Lower lobe of right lung (tissue), 2 donors: ENCODE measurements at regions not wholly inside any gene's neighbourhood (a gene's known extent, or its start where the extent isn't known, plus 50 kb on each side); places are given as distances from the start of the nearest gene placed in this dataset.

Source experiments
- ATAC-seq, 2 donors: fragments of 200-7000 bp; cut with Tn5 transposase; one replicate each; pipeline ENCODE4 v1.9.1; 2020 to 2022; ENCODE audit warnings: mild to moderate bottlenecking in 2 of 2, moderate library complexity in 2 of 2
- DNase-seq: peaks from one replicate; pipeline ENCODE4 v3.0.0-alpha.2; 2020
- H3K27ac ChIP-seq: fragments of 200-600 bp; one replicate; pipeline ENCODE4 v1.8.0; 2022
- H3K27me3 ChIP-seq: fragments of 200-600 bp; one replicate; pipeline ENCODE4 v1.8.0; 2022; ENCODE audit warnings: low read depth
- H3K36me3 ChIP-seq: fragments of 200-600 bp; one replicate; pipeline ENCODE4 v1.8.0; 2022; ENCODE audit warnings: mild to moderate bottlenecking
- H3K4me1 ChIP-seq: fragments of 200-600 bp; one replicate; pipeline ENCODE4 v1.8.0; 2022
- H3K4me3 ChIP-seq: fragments of 200-600 bp; one replicate; pipeline ENCODE4 v1.8.0; 2022; ENCODE audit warnings: mild to moderate bottlenecking
- H3K9me3 ChIP-seq: fragments of 200-600 bp; one replicate; pipeline ENCODE4 v1.8.0; 2022
- intact Hi-C: fragments of 100-400 bp; cut with DNase I; formaldehyde crosslinking; loops from one replicate; pipeline ENCODE4 v1.11.0; 2022
- TF ChIP-seq, protein P1 (sequence below): fragments of 200-600 bp; IDR thresholded peaks from one replicate; pipeline ENCODE4 v1.8.0; 2022; ENCODE audit warnings: antibody characterized with exemption, mild to moderate bottlenecking
- donor health status: DM: no; HTN: yes; CAD: no; lungs with severe emphysema.

GRCh38 chr13:83024232-83024631, 858.0 kb downstream of the SLITRK1 start:
- Histone ChIP-seq H3K27ac (no peak overlapping the region), H3K27me3 (no peaks in the 10 kb centered on the region), H3K9me3 (peaks cover 3% of the 10 kb centered on the region), H3K4me3 (no peak overlapping the region), H3K36me3 (no peaks in the 10 kb centered on the region), H3K4me1 (no peaks in the 10 kb centered on the region)
- no peak for ATAC-seq
- intact Hi-C loops, result no loop called here
- TF ChIP-seq, protein P1, sequence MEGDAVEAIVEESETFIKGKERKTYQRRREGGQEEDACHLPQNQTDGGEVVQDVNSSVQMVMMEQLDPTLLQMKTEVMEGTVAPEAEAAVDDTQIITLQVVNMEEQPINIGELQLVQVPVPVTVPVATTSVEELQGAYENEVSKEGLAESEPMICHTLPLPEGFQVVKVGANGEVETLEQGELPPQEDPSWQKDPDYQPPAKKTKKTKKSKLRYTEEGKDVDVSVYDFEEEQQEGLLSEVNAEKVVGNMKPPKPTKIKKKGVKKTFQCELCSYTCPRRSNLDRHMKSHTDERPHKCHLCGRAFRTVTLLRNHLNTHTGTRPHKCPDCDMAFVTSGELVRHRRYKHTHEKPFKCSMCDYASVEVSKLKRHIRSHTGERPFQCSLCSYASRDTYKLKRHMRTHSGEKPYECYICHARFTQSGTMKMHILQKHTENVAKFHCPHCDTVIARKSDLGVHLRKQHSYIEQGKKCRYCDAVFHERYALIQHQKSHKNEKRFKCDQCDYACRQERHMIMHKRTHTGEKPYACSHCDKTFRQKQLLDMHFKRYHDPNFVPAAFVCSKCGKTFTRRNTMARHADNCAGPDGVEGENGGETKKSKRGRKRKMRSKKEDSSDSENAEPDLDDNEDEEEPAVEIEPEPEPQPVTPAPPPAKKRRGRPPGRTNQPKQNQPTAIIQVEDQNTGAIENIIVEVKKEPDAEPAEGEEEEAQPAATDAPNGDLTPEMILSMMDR, result no peak
- no peak for DNase-seq

GRCh38 chr13:83019986-83020385, 862.3 kb downstream of the SLITRK1 start:
- Histone ChIP-seq H3K27me3 (no peaks in the 10 kb centered on the region), H3K4me3 (no peak overlapping the region), H3K27ac (no peak overlapping the region), H3K9me3 (no peaks in the 10 kb centered on the region), H3K4me1 (no peaks in the 10 kb centered on the region), H3K36me3 (no peaks in the 10 kb centered on the region)
- no peak for ATAC-seq
- TF ChIP-seq, protein P1, result no peak
- no peak for DNase-seq
- intact Hi-C loops, result no loop called here

DNA sequence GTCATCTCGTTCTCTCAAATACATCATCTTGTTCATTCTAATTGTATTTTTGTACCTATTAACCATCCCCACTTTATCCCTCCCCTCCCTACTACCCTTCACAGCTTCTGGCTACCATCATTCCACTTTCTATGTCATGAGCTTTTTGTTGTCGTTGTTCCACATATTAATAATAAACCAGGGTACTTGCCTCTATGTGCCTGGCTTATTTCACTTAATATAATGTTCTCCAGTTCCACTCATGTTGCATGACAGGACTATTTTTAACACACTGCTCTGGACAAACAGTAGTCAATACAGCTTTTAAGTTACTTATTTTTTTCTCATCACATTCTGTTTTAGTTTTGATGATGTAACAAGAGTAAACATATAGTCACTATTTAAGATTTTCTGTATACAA, 872.3 kb downstream of the SLITRK1 start:
- Histone ChIP-seq H3K4me1 (no peaks in the 10 kb centered on the region), H3K36me3 (no peaks in the 10 kb centered on the region), H3K9me3 (no peaks in the 10 kb centered on the region), H3K27ac (no peak overlapping the region), H3K27me3 (no peaks in the 10 kb centered on the region), H3K4me3 (no peak overlapping the region)
- TF ChIP-seq, protein P1, result no peak
- DNase-seq (no peak), ATAC-seq (no peak)
- intact Hi-C loops, result no loop called here

- TF ChIP-seq, protein P1, result no peak
- Histone ChIP-seq H3K36me3 (no peaks in the 10 kb centered on the region), H3K9me3 (no peaks in the 10 kb centered on the region)
These were observed 873.9 kb downstream of the SLITRK1 start for GRCh38 chr13:83008212-83008929.

DNA sequence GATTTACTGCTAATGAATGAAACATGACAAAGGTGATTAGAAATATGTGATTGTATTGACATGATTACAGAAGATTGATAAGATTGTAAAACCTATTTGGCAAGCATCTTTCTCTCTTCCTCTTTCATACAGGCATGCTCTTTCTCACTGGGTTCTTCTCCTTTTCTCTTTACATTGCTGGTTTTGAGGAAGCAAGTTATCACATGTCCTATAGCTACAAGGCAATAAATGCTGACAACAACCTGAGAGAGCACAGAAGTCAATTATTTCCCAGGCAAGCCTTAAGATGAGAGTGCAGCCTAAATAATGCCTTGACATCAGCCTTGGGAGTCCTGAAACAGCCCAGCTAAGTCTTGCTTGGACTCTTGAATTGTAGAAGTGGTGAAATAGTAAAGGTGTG, 875.0 kb downstream of the SLITRK1 start:
- TF ChIP-seq, protein P1, result no peak
- no peak for ATAC-seq
- intact Hi-C loops, result no loop called here
- Histone ChIP-seq H3K27me3 (no peaks in the 10 kb centered on the region), H3K4me1 (no peaks in the 10 kb centered on the region), H3K4me3 (no peak overlapping the region), H3K27ac (no peak overlapping the region), H3K36me3 (no peaks in the 10 kb centered on the region), H3K9me3 (no peaks in the 10 kb centered on the region)
- no peak for DNase-seq

More at GRCh38 chr13:83008212-83008929, 873.9 kb downstream of the SLITRK1 start:
- DNase-seq, result no peak
- intact Hi-C loops, result no loop called here
- Histone ChIP-seq H3K4me1 (no peaks in the 10 kb centered on the region), H3K27me3 (no peaks in the 10 kb centered on the region), H3K4me3 (no peak overlapping the region), H3K27ac (no peak overlapping the region)
- ATAC-seq, result no peak
